OCI-LY3 (cell line): ENCODE measurements at regions not wholly inside any gene's neighbourhood (a gene's known extent, or its start where the extent isn't known, plus 50 kb on each side); places are given as distances from the start of the nearest gene placed in this dataset.

Experiments used
- CTCF ChIP-seq: fragments of 200-600, 300-600 bp; sonication (generic); IDR thresholded peaks from 2 replicates; pipeline ENCODE4 v1.5.1; 2014; ENCODE audit warnings: antibody characterized with exemption, low read length, low read depth
- EZH2phosphoT487 ChIP-seq: fragments of 200-600 bp; shearing (Covaris generic); IDR thresholded peaks from 2 replicates; pipeline ENCODE4 v1.6.1; 2018; ENCODE audit warnings: antibody characterized with exemption, mixed run types, low read depth

GRCh38 chr15:70585707-70586034 lies 177.7 kb downstream of the UACA start:
- TF ChIP-seq CTCF, result no peak
- TF ChIP-seq EZH2phosphoT487, result no peak
